Epithelial cell of esophagus (primary cell): ENCODE measurements at regions not wholly inside any gene's neighbourhood (a gene's known extent, or its start where the extent isn't known, plus 50 kb on each side); places are given as distances from the start of the nearest gene placed in this dataset.

Source experiments
- DNase-seq: peaks from one replicate; pipeline ENCODE4 v3.0.0; 2010; ENCODE audit warnings: low read depth
- H3K4me3 ChIP-seq: 2 replicates; pipeline ENCODE4 v1.5.1; 2011; ENCODE audit warnings: mild to moderate bottlenecking, low read length, control low read depth
- TF ChIP-seq, protein P1 (sequence below): IDR thresholded peaks from 2 replicates; pipeline ENCODE4 v1.5.1; 2011; ENCODE audit warnings: low read depth, mild to moderate bottlenecking, low read length, control low read depth, inconsistent platforms; ENCODE audit not compliant: insufficient read depth; ENCODE audit errors: missing control alignments

DNA sequence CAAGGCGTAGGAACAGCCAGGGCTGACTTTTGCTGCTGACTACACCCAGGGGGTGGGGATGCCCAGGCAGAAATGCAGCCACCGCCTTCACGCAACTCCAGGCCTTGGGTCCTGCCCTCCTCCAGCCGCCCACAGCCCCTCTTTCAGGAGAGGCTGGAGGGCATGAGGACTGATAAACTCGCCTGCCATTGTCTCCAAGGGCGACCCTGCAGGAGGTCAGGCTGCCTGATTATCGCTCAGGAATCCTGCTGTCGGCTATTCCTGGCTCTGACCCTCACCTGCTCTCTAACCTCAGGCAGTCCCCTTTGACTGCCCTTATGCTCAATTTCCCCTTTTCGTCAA lies 62.0 kb upstream of the HDDC2 start:
- TF ChIP-seq, protein P1, sequence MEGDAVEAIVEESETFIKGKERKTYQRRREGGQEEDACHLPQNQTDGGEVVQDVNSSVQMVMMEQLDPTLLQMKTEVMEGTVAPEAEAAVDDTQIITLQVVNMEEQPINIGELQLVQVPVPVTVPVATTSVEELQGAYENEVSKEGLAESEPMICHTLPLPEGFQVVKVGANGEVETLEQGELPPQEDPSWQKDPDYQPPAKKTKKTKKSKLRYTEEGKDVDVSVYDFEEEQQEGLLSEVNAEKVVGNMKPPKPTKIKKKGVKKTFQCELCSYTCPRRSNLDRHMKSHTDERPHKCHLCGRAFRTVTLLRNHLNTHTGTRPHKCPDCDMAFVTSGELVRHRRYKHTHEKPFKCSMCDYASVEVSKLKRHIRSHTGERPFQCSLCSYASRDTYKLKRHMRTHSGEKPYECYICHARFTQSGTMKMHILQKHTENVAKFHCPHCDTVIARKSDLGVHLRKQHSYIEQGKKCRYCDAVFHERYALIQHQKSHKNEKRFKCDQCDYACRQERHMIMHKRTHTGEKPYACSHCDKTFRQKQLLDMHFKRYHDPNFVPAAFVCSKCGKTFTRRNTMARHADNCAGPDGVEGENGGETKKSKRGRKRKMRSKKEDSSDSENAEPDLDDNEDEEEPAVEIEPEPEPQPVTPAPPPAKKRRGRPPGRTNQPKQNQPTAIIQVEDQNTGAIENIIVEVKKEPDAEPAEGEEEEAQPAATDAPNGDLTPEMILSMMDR = no peak

GRCh38 chr6:125365230-125365629 lies 63.5 kb upstream of the HDDC2 start:
- H3K4me3 ChIP-seq = no peak overlapping the region
- DNase-seq = no peak
- TF ChIP-seq, protein P1 = no peak

More for the DNA sequence above, 62.0 kb upstream of the HDDC2 start:
- DNase-seq = no peak
- H3K4me3 ChIP-seq = peak overlapping the region; percentile 41

GRCh38 chr6:125367036-125367782 lies 65.4 kb upstream of the HDDC2 start:
- peak; percentile 25 for DNase-seq
- H3K4me3 ChIP-seq = no peak overlapping the region
- TF ChIP-seq, protein P1 = no peak

DNA sequence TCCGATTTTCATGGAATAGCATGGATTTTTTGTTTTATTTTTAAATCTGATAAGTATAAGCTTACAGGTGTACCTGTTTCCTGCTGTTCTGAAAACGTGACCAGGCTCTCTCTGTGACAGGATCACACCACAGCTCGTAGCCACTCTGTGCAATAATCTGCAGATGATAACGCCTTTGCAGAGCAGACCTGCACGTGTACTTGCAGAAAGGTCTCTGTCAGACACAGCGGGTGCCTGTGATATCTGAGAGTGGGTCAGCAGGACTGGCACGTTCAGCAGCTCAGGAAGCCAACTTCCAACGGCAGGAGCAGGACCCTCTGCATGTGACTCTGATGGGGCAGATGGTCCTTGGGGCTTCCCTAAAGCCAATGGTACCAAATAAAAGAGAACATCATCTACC lies 68.6 kb upstream of the HDDC2 start:
- DNase-seq = no peak
- TF ChIP-seq, protein P1 = no peak
- H3K4me3 ChIP-seq = no peak overlapping the region

GRCh38 chr6:125375013-125375412 lies 73.2 kb upstream of the HDDC2 start:
- DNase-seq = no peak
- TF ChIP-seq, protein P1 = no peak

GRCh38 chr6:125375821-125376220 lies 74.1 kb upstream of the HDDC2 start:
- no peak for DNase-seq
- TF ChIP-seq, protein P1 = no peak
- H3K4me3 ChIP-seq = no peak overlapping the region

More at GRCh38 chr6:125375013-125375412, 73.2 kb upstream of the HDDC2 start:
- H3K4me3 ChIP-seq = no peak overlapping the region

GRCh38 chr6:125377621-125378020 lies 75.9 kb upstream of the HDDC2 start:
- no peak for DNase-seq
- TF ChIP-seq, protein P1 = no peak
- H3K4me3 ChIP-seq = no peak overlapping the region
